T-helper 17 cell (primary cell): ENCODE measurements at regions not wholly inside any gene's neighbourhood (a gene's known extent, or its start where the extent isn't known, plus 50 kb on each side); places are given as distances from the start of the nearest gene placed in this dataset.

Experiments used
- ATAC-seq: fragments of 150-1000 bp; cut with Tn5 transposase; 2 replicates; pipeline ENCODE4 v1.10.0; 2021; ENCODE audit warnings: mild to moderate bottlenecking, moderate library complexity
- DNase-seq, 3 donors: peaks; one replicate each; pipeline versions ENCODE4 v3.0.0 to v3.0.0-alpha.2; 2020 to 2021
- H3K9me3 ChIP-seq: one replicate; pipeline ENCODE4 v1.7.0; 2013; ENCODE audit warnings: low read length, mild to moderate bottlenecking; ENCODE audit not compliant: control insufficient read depth, poor library complexity, severe bottlenecking
- H3K27ac Mint-ChIP-seq: one replicate; pipeline ENCODE4 v1.8.0; 2022; ENCODE audit warnings: mild to moderate bottlenecking, moderate library complexity, mixed read lengths
- H3K27me3 Mint-ChIP-seq: one replicate; pipeline ENCODE4 v1.8.0; 2022; ENCODE audit warnings: mixed read lengths
- H3K36me3 Mint-ChIP-seq: one replicate; pipeline ENCODE4 v1.8.0; 2022; ENCODE audit warnings: low read depth, mixed read lengths
- H3K4me1 Mint-ChIP-seq: one replicate; pipeline ENCODE4 v1.8.0; 2022; ENCODE audit warnings: mild to moderate bottlenecking, mixed read lengths
- H3K4me3 Mint-ChIP-seq: one replicate; pipeline ENCODE4 v1.8.0; 2022; ENCODE audit warnings: mild to moderate bottlenecking, moderate library complexity, mixed read lengths

DNA sequence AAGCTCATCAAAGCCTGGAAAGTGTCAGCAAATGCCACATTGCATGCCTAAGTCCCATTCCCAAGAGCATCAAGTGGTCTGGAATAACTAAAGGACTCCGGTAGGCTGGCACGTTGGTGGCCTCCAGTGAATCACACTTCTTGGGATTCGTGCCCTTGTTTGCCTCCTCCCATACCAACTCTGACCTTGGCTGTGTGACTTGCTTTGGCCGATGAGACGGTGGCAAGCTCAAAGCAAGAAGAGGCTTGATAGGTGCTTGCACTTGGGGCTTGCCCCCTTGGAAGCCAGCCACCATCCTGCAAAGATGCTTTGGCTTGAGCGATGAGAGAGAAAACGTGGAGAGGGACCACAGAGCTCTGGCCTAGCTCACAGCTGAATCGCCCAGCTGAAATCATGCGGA is 313.1 kb upstream of the ZFHX3 start:
- H3K4me3 Mint-ChIP-seq, result no peak overlapping the region
- no peaks in the 10 kb centered on the region for H3K9me3 ChIP-seq
- H3K4me1 Mint-ChIP-seq, result no peaks in the 10 kb centered on the region
- DNase-seq (no peak), ATAC-seq (no peak)
- no peak overlapping the region for H3K27ac Mint-ChIP-seq
- H3K36me3 Mint-ChIP-seq, result no peaks in the 10 kb centered on the region
- no peaks in the 10 kb centered on the region for H3K27me3 Mint-ChIP-seq

GRCh38 chr16:73356401-73357079 is 308.6 kb upstream of the ZFHX3 start:
- Mint-ChIP-seq H3K4me3 (no peak overlapping the region), H3K36me3 (no peaks in the 10 kb centered on the region), H3K27me3 (peaks cover 4% of the 10 kb centered on the region), H3K4me1 (no peaks in the 10 kb centered on the region), H3K27ac (no peak overlapping the region)
- no peak for ATAC-seq
- DNase-seq, result no peak
- H3K9me3 ChIP-seq, result no peaks in the 10 kb centered on the region

- ATAC-seq (no peak), DNase-seq (no peak)
- Mint-ChIP-seq H3K4me3 (no peak overlapping the region), H3K36me3 (no peaks in the 10 kb centered on the region), H3K4me1 (no peaks in the 10 kb centered on the region), H3K27ac (no peak overlapping the region), H3K27me3 (peaks cover 4% of the 10 kb centered on the region)
- no peaks in the 10 kb centered on the region for H3K9me3 ChIP-seq
These were observed 308.1 kb upstream of the ZFHX3 start for GRCh38 chr16:73355981-73356380.

DNA sequence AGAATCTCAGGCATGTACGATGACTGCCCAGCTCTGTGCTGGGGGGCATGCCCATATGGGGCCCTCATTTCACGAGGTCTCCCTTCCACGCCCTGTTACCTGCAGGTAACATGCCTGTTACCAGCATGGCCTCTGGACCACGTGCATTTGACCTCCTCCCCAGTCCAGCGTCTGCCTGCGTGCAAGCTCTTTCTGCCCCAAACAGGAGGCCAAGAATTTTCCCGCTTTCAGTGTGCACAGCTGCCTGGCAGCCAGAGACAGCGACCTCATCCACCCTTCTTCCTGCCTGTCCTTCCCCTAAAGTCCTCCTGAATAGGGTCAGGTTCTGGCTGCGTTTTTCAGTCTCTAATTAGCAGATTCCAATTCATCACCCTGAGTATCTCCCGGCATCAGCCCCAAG is 306.5 kb upstream of the ZFHX3 start:
- H3K4me3 Mint-ChIP-seq, result no peak overlapping the region
- H3K27me3 Mint-ChIP-seq, result peaks cover 4% of the 10 kb centered on the region
- no peaks in the 10 kb centered on the region for H3K9me3 ChIP-seq
- no peak overlapping the region for H3K27ac Mint-ChIP-seq
- no peaks in the 10 kb centered on the region for H3K36me3 Mint-ChIP-seq
- H3K4me1 Mint-ChIP-seq, result no peaks in the 10 kb centered on the region
- ATAC-seq, result no peak
- DNase-seq, result no peak

- Mint-ChIP-seq H3K36me3 (no peaks in the 10 kb centered on the region), H3K27me3 (peaks cover 4% of the 10 kb centered on the region), H3K4me1 (no peaks in the 10 kb centered on the region), H3K27ac (no peak overlapping the region), H3K4me3 (no peak overlapping the region)
- no peak for DNase-seq
- ATAC-seq, result no peak
- H3K9me3 ChIP-seq, result no peaks in the 10 kb centered on the region
These were observed 303.0 kb upstream of the ZFHX3 start for GRCh38 chr16:73350707-73351452.

- DNase-seq (no peak), ATAC-seq (no peak)
- Mint-ChIP-seq H3K4me3 (no peak overlapping the region), H3K27me3 (no peaks in the 10 kb centered on the region), H3K36me3 (no peaks in the 10 kb centered on the region), H3K4me1 (no peaks in the 10 kb centered on the region), H3K27ac (no peak overlapping the region)
- H3K9me3 ChIP-seq, result no peaks in the 10 kb centered on the region
These were observed 299.8 kb upstream of the ZFHX3 start for GRCh38 chr16:73347500-73348375.

DNA sequence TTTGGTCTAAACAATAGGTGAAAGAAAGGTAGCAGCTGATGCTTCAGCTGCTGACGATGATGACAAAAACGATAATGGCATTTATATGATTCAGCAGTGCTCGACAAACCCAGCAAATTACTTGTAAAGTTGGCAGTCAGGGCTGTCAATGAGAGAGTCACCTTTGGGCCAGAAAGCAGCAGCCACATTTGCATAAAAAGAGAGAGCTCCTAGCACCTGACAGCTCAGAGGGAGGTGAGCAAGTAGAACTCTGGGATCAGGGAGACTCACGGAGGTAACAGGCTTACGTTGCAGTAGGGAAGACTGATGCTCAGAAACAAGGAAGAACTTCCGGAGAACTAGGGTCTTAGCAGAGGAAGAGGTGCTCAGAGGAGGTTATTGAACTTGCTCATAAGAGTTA is 291.9 kb upstream of the ZFHX3 start:
- H3K4me1 Mint-ChIP-seq, result no peaks in the 10 kb centered on the region
- DNase-seq (no peak), ATAC-seq (no peak)
- H3K27me3 Mint-ChIP-seq, result no peaks in the 10 kb centered on the region
- H3K27ac Mint-ChIP-seq, result no peak overlapping the region
- H3K9me3 ChIP-seq, result no peaks in the 10 kb centered on the region
- no peak overlapping the region for H3K4me3 Mint-ChIP-seq
- H3K36me3 Mint-ChIP-seq, result no peaks in the 10 kb centered on the region

- H3K4me1 Mint-ChIP-seq, result no peaks in the 10 kb centered on the region
- no peak for ATAC-seq
- no peaks in the 10 kb centered on the region for H3K27me3 Mint-ChIP-seq
These were observed 289.7 kb upstream of the ZFHX3 start for GRCh38 chr16:73337373-73338296.

DNA sequence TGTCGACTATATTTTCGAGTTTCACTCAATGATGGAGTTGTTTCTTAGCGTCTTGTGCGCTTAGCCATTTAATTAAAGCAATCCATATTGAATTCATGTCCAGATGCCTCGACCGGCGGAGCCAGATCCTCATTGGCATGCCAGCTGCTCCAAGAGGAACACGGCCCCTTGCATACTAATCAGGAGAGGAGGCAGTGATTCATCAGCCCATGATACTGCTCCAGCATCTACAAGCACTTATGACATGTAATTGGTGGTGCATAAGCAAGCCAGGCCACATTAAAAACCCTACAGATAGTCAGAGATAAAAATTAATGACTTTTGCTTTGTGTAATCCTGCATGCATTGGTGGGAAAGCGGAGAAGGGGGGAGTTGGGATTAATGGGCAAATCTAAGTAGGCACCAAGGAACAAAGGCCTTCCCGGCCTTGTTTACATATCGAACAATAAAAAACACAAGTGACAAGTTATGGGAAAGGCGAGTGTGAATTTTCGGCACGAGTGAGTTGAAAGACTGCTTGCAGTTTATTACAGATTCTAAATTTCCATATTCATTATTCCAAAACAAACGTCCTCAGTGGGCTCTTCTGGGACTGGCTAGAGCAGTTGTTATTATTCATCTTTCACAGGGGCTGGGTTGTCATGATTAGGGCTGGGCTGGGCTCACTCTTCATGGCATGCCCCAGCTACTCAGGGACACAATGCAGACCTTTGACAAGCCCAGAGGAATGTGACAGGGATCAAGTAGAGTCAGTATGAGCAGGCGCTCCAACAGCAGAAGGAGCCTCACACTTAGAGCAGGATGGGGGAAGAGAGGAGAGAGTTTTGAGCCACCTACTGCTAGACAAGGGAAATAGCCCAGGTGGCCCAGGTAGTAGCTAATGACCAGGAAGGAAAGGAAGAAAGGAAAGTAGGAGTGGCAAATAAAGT is 281.7 kb upstream of the ZFHX3 start:
- Mint-ChIP-seq H3K36me3 (no peaks in the 10 kb centered on the region), H3K27ac (no peak overlapping the region), H3K4me3 (no peak overlapping the region), H3K4me1 (no peaks in the 10 kb centered on the region), H3K27me3 (no peaks in the 10 kb centered on the region)
- no peak for DNase-seq
- H3K9me3 ChIP-seq, result no peaks in the 10 kb centered on the region
- no peak for ATAC-seq

More at GRCh38 chr16:73337373-73338296, 289.7 kb upstream of the ZFHX3 start:
- Mint-ChIP-seq H3K36me3 (no peaks in the 10 kb centered on the region), H3K4me3 (no peak overlapping the region), H3K27ac (no peak overlapping the region)
- no peak for DNase-seq
- no peaks in the 10 kb centered on the region for H3K9me3 ChIP-seq

GRCh38 chr16:73326770-73327470 is 279.0 kb upstream of the ZFHX3 start:
- no peak for ATAC-seq
- H3K4me3 Mint-ChIP-seq, result no peak overlapping the region
- no peak overlapping the region for H3K27ac Mint-ChIP-seq
- H3K36me3 Mint-ChIP-seq, result no peaks in the 10 kb centered on the region
- H3K9me3 ChIP-seq, result no peaks in the 10 kb centered on the region
- no peaks in the 10 kb centered on the region for H3K4me1 Mint-ChIP-seq
- DNase-seq, result no peak
- H3K27me3 Mint-ChIP-seq, result no peaks in the 10 kb centered on the region

DNA sequence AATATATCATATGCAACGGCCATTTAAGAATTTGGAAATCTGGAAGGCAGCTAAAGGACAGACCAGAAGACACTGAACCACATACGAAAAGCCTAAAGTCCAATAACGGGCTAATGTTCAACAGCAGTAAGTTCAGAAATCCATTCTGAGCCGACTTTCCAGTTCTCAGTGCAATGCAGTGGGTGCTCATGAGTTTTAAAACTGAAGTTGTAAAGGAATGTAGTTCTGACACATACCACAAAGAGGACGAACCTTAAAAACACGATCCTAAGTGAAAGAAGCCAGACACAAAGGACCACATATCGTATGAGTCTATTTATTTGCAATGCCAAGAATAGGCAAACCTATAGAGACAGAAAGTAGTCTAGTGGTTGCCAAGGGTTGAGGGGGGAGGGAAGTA is 278.3 kb upstream of the ZFHX3 start:
- no peak for DNase-seq
- Mint-ChIP-seq H3K36me3 (no peaks in the 10 kb centered on the region), H3K4me1 (no peaks in the 10 kb centered on the region), H3K27ac (no peak overlapping the region), H3K27me3 (no peaks in the 10 kb centered on the region), H3K4me3 (no peak overlapping the region)
- no peaks in the 10 kb centered on the region for H3K9me3 ChIP-seq
- ATAC-seq, result no peak
